GM12878 (cell line): ENCODE measurements at regions not wholly inside any gene's neighbourhood (a gene's known extent, or its start where the extent isn't known, plus 50 kb on each side); places are given as distances from the start of the nearest gene placed in this dataset.

Experiments
- CEBPB ChIP-seq, 2 experiments: fragments of 150-350 bp in 1 of 2; IDR thresholded peaks; 2 replicates each; pipeline ENCODE4 v1.6.1; 2012 to 2014; ENCODE audit warnings: low read depth in 2 of 2, low read length in 2 of 2, borderline replicate concordance in 1 of 2, inconsistent platforms in 1 of 2
- CTCF ChIP-seq, 3 experiments: IDR thresholded peaks in 2 of 3; conservative IDR thresholded peaks in 1 of 3; 2 replicates each; pipeline ENCODE4 v1.5.1; 2011; ENCODE audit warnings: low read depth in 3 of 3, low read length in 3 of 3, mild to moderate bottlenecking in 3 of 3, control low read depth in 2 of 3, moderate library complexity in 2 of 3, inconsistent platforms in 1 of 3, mixed read lengths in 1 of 3; ENCODE audit not compliant: control insufficient read depth in 2 of 3, insufficient read depth in 1 of 3; ENCODE audit errors: extremely low read depth in 1 of 3
- EP300 ChIP-seq, 2 experiments: fragments of 150-350 bp in 1 of 2; IDR thresholded peaks; 2 replicates each; pipeline ENCODE4 v1.6.1; 2011 to 2012; ENCODE audit warnings: low read depth in 2 of 2, low read length in 2 of 2, borderline replicate concordance in 1 of 2, improper control_type of control experiment in 1 of 2, inconsistent platforms in 1 of 2; ENCODE audit not compliant: control insufficient read depth in 1 of 2
- FOS ChIP-seq: IDR thresholded peaks from 3 replicates; pipeline ENCODE4 v1.6.1; 2011; ENCODE audit warnings: borderline replicate concordance; ENCODE audit not compliant: insufficient read length; ENCODE audit errors: extremely low read depth
- HDAC6 ChIP-seq: fragments of 200-600 bp; sonication (generic); IDR thresholded peaks from one replicate; pipeline ENCODE4 v1.8.0; 2017; ENCODE audit warnings: antibody characterized with exemption; ENCODE audit not compliant: unreplicated experiment
- MAX ChIP-seq: IDR thresholded peaks from 2 replicates; pipeline ENCODE4 v1.6.1; 2012; ENCODE audit warnings: low read depth, low read length, improper control_type of control experiment
- MLLT1 ChIP-seq: fragments of 450-650 bp; IDR thresholded peaks from 2 replicates; pipeline ENCODE4 v1.6.1; 2016; ENCODE audit warnings: mild to moderate bottlenecking
- MXI1 ChIP-seq: fragments of 150-350 bp; IDR thresholded peaks from 2 replicates; pipeline ENCODE4 v1.6.1; 2011; ENCODE audit warnings: low read depth, mild to moderate bottlenecking, inconsistent platforms, low read length, improper control_type of control experiment
- MYC ChIP-seq: IDR thresholded peaks from 2 replicates; pipeline ENCODE4 v1.6.1; 2011; ENCODE audit warnings: mild to moderate bottlenecking, low read length, moderate library complexity, inconsistent platforms; ENCODE audit not compliant: insufficient read depth, insufficient replicate concordance, insufficient read length, severe bottlenecking
- RFX5 ChIP-seq: IDR thresholded peaks from 2 replicates; pipeline ENCODE4 v1.6.1; 2011; ENCODE audit warnings: low read depth, low read length, improper control_type of control experiment
- SMC3 ChIP-seq: IDR thresholded peaks from 2 replicates; pipeline ENCODE4 v1.6.1; 2011; ENCODE audit warnings: low read length, improper control_type of control experiment, borderline replicate concordance
- TCF7 ChIP-seq: IDR thresholded peaks from 2 replicates; pipeline ENCODE4 v1.6.1; 2014; ENCODE audit warnings: antibody characterized with exemption, borderline replicate concordance
- TF ChIP-seq, protein P1 (sequence below): IDR thresholded peaks from 2 replicates; pipeline ENCODE4 v1.6.1; 2012; ENCODE audit warnings: mild to moderate bottlenecking, low read depth, low read length

- TF ChIP-seq MYC, result no peak
- no peak for TF ChIP-seq FOS
- TF ChIP-seq HDAC6, result no peak
- TF ChIP-seq CTCF (IDR thresholded peaks at IDR 0.05 in 2 of 3, conservative IDR thresholded peaks at IDR 0.05 in 1 of 3; ENCODE audit: control insufficient read depth in 2 of 3, extremely low read depth in 1 of 3, insufficient read depth in 1 of 3, low read depth in 3 of 3, low read length in 3 of 3), result no peak
- TF ChIP-seq MXI1, result no peak
- TF ChIP-seq, protein P1, sequence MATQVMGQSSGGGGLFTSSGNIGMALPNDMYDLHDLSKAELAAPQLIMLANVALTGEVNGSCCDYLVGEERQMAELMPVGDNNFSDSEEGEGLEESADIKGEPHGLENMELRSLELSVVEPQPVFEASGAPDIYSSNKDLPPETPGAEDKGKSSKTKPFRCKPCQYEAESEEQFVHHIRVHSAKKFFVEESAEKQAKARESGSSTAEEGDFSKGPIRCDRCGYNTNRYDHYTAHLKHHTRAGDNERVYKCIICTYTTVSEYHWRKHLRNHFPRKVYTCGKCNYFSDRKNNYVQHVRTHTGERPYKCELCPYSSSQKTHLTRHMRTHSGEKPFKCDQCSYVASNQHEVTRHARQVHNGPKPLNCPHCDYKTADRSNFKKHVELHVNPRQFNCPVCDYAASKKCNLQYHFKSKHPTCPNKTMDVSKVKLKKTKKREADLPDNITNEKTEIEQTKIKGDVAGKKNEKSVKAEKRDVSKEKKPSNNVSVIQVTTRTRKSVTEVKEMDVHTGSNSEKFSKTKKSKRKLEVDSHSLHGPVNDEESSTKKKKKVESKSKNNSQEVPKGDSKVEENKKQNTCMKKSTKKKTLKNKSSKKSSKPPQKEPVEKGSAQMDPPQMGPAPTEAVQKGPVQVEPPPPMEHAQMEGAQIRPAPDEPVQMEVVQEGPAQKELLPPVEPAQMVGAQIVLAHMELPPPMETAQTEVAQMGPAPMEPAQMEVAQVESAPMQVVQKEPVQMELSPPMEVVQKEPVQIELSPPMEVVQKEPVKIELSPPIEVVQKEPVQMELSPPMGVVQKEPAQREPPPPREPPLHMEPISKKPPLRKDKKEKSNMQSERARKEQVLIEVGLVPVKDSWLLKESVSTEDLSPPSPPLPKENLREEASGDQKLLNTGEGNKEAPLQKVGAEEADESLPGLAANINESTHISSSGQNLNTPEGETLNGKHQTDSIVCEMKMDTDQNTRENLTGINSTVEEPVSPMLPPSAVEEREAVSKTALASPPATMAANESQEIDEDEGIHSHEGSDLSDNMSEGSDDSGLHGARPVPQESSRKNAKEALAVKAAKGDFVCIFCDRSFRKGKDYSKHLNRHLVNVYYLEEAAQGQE, result no peak
- no peak for TF ChIP-seq TCF7
- no peak for TF ChIP-seq CEBPB (IDR thresholded peaks at IDR 0.05; ENCODE audit: borderline replicate concordance in 1 of 2, low read depth in 2 of 2, low read length in 2 of 2)
- no peak for TF ChIP-seq RFX5
- no peak for TF ChIP-seq SMC3
- TF ChIP-seq EP300 (IDR thresholded peaks at IDR 0.05; ENCODE audit: borderline replicate concordance in 1 of 2, control insufficient read depth in 1 of 2, low read depth in 2 of 2, low read length in 2 of 2), result no peak
- no peak for TF ChIP-seq MAX
- TF ChIP-seq MLLT1, result no peak
Observed at GRCh38 chr18:54769526-54770464, 58.5 kb upstream of the RAB27B start.
